ENCODE measurements at regions not wholly inside any gene's neighbourhood (a gene's known extent, or its start where the extent isn't known, plus 50 kb on each side); places are given as distances from the start of the nearest gene placed in this dataset.

DNA sequence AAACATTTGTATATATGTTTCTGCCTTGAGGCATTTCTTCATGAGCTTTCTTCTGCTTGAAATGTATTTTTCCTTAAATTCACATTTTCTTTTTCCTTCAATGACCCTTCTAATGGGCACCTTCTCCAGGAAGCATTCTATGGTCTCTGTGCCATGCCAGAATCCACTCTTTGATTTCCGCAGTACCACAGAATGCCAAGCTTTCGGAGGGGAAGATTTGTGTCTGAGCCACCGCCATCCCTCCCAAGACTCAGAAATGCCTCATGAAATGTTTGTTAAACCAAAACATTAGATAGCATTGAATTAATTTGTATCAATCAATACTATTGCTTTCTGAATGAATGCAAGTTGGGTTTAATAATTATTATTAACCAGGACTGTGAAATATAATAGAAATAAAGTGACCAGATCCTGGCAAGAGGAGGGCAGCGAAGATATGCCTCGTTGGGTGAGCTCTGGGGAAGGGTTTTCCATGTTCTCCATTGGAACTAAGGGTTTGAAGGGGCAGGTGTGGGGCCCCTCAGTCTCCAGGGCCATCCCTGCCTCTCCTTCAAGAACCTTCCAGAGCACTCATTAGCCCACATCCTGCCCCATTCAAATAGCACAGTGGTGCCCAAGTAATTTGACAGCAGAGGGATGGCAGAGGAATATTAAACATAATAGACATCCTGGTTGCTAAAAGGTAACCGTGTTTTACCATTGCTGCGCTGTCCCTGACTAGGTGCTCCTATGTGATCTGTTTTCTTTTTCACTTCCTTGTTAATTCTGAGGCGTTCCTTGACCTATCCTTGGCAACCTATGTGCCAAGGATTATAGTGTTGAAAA is 189.6 kb downstream of the MYCN start:
- in situ Hi-C loops (cut with MboI; ENCODE audit: low sequenced_read_pairs) = no loop called here

DNA sequence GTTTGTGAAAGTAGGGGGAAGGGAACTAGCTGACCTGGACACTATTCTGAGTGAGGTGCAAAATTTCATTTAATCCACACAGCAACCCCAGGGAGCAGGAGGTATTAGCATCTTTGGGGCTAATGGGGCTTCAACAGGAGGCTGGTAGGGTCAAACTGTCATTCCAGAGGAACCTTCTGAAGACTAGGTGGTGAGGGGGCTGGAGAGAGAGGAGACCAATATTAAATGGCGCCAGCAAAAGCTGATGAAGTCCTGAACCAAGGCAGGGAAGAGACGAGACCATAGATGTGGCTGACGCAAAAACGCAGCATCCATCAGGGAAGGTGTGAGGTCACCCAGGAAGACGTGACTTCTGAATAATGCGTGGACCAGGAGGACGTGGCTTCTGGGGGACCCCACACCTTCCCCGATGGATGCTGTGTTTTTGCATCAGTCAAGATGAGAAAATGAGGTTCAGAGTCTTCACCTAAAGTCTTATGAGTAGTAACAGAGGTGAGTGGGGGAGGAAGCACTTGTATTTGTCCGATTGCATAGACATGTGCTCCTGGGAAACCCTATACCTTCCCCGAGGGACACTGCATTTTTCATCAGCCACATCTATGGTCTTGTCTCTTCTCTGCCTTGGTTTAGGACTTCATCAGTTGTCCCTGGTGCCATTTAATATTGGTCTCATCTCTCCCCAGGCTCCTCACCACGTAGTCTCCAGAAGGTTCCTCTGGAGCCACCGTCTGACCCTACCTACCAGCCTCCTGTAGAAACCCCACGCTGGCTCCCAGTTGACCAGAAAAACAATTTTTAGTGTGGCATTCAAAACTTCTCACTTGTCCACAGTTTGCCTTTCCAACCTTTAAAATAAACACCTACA is 188.6 kb downstream of the MYCN start:
- in situ Hi-C loops (cut with MboI; ENCODE audit: low sequenced_read_pairs) = no loop called here

DNA sequence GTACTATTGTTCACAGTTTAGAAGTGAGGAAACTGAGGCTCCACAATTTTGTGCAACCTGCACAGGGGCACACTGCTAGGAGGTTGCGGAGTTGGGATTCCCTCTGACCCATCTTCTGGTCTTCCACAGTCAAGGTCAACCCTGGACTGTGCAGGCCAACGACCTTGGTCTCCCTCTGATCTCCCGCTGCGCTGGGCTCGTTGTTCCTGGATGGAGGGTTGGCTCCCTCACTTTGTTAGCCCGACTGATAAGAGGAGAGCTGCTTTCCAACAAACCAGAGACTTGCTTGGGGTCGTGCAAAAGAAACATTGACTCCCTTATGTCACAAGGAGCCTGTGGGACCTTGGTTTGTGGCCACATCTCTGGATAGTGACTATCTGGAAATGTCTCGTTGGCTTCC is 187.6 kb downstream of the MYCN start:
- in situ Hi-C loops (cut with MboI; ENCODE audit: low sequenced_read_pairs) = no loop called here

DNA sequence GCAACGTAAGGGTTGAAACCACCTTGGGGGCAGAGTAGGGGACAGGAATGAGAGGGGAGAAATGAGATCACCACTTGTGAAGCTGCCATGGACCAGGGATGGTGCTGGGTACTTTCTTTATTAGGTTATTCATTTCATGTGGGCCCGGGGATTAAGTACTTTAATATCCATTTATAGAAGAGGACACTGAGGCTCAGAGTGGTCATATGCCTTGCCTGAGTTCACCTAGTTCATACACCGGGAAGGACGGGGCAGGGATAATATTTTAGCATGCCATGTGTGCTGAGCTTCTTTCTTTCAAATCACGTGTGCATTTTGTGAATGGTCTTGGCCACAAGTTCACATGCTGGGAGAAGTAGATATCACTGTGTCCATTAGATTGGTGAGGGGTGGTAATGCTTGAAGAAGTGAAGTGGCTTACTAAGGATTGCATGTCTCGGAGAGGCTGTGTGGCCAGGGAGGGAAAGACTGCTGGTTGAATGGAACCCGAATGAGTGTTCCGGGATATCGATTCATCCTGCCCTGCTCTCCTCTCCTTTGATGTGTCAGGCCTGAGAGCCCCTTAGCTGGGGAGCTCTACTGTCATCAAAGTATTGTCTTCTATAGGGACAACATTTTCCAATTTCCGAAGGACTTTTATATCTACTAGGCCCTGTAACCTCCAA is 187.1 kb downstream of the MYCN start:
- in situ Hi-C loops (cut with MboI; ENCODE audit: low sequenced_read_pairs) = no loop called here

DNA sequence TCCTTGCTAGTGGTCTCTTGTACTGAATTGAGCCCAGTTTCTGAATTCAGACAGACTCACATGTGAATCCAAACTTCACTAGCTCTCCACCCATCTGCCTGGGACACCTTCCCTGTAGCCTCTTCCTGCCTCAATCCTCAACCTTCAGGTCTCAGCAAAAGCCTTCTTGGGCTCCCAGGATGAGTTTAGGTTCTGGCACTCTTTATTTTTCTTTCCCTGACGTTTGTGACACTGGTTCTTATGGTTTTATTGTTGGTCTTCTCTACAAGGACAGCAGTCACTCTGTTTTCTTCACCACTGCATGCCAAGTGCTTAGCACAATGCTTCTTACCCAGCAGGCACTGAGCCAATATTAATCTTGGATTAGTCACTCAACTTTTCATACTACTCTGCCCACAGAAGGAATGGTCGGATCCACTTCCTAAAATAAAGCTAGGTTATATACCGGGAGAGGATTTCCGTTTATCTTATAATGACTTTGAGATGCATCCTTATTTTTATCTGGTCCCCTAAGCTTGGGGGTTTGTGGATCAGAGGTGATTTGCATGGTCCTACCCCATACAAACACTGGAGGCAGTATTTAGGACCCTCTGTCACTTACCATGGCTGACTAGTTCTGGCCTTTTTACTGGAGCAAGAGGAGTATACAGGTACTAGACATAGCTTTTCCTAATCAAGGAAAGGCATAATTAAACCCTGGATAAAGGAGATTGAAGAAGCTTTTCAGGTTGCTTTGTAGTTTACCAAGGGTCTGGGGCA is 186.3 kb downstream of the MYCN start:
- in situ Hi-C loops (cut with MboI; ENCODE audit: low sequenced_read_pairs) = no loop called here

DNA sequence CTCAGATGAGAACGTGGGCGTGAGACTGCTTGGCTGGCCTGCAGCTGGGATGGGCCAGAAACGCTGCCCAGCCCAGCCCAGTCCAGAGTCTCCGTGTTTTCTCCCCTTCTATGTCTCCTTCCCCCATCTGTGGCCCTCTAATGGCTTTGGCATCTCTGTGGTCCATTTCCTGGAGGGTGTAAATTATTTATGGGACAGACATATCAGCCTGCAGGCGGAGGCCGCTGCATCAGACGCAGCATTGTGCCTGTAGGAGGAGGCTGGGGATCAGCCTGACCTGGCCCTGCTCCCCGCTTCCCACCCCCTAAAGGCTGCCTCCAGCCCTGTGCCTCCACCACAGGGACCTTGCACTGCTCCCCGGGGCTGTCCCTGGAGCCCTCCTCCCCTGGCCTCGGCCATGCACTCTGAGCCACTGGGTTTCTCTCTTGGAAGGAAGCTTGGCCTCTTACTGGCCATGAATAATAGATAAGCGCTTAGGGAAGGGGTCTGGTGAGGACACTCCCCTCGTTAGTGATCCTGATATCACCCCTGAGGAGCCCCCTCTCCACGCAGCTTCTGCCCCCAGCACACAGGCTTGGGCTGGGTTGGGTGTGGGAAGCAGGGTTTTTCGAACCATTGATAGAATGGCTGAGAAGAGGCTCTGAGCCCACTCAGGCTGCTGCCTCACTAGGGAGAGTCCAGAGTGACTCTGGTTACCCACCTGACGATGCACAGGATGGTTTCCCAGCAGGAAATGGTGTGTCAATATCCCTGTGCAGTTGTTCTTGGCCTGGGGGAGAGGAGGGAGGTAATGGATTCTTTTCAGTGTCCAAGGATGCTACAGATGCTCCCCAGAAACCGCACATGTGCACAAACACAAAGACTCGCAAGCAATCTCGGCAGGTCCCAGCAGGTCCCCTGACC is 185.5 kb downstream of the MYCN start:
- in situ Hi-C loops (cut with MboI; ENCODE audit: low sequenced_read_pairs) = no loop called here

DNA sequence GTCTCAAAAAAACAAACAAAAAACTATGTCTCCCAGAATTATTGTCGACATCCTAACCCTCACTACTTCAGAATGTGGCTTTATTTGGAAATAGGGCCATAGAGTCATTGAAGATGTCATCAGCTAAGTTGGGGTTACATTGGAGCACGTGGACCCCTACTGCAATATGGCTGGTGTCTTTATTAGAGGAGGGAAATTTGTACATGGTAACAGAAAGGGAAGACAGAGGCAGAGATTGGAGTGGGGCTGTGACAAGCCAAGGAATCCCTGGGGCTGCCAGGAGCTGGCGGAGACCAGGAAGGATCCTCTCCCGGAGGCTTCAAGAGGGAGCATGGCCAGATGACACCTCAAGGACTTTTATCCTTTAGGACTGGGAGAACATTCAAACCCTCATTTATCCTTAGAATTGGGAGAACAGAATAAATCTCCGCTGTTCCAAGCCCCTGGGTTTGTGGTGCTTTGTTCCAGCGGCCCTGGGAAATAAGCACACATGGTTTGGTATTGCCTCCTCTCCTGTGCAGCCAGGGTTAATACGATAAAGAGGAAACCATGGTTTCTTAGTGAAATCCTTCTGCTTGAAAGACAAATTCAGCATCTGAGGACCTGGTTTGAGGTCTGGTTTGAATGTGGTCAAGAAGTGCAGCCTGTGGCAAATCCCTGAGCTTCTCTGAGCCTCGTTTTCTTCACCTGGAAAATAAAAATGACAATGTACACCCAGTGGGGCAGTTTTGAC is 184.7 kb downstream of the MYCN start:
- in situ Hi-C loops (cut with MboI; ENCODE audit: low sequenced_read_pairs) = no loop called here

DNA sequence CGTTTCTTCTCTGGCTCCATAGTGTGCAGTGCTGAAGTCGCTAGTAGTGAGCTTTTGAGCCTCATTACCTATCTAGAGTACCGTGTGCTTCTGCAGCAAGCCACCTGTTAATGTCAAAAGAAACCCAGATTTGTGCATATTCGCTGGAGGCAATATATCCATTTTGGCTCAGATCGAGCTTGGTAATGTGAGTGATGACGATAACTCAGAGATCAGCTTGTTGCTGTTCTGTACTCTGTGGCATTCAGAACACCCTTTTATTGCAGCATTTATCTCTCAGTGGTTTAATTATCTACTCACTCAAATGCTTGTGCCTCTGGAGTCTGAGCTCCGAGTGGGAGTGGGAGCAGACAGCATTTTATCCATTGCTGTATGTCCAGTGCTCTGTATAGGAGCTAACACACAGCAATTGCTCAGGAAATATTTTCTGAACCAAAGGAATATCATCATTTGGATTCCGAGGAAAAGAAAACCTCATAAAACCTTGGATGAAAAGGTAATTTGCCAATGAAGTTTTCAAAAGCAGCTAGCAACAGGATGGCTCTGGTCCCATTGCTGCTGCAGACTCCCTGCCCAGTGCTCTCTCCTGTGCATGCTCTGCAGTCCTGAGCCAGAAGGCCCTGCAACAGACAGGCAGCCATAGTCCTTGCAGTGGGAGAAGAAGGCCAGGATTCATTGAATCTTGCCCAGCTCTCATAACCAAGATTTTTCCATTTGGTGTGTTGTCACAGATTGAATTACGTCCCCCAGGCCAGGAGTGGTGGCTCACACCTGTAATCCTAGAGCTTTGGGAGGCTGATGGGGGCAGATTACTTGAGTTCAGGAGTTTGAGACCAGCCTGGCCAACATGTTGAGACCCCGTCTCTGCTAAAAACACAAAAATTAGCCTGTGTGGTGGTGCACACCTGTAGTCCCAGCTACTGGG is 183.8 kb downstream of the MYCN start:
- in situ Hi-C loops (cut with MboI; ENCODE audit: low sequenced_read_pairs) = no loop called here

DNA sequence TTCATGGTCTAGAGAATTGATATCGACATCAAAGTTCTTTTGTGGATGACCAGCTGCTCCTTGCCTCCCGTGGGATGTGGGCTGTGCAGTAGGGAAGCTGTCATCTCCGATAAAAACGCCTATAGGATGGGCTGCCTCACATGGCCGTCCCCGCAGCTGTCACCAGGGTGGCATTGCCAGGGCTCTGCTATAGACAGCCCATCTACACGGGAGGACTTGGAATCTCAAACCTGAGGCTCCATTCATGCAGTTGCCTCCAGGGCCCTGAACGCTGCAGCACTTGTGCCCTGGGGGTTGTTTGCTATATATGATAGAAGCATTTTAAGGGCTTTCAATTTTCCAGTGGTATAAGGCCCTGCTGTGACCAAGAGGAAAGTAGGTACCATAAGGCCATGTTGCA is 183.1 kb downstream of the MYCN start:
- in situ Hi-C loops (cut with MboI; ENCODE audit: low sequenced_read_pairs) = no loop called here

DNA sequence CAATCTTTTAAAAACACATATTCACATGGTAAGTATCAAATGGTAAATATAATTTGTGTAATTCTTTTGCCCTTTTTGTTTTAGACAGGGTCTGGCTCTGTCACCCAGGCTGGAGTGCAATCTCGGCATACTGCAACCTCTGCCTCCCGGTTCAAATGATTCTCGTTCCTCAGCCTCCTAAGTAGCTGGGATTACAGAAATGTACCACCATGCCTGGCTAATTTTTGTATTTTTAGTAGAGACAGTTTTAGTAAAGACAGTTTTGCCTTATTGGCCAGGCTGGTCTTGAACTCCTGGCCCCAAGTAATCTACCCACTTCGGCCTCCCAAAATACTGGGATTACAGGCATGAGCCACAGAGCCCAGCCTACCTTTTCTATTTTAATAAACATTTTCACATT is 182.2 kb downstream of the MYCN start:
- in situ Hi-C loops (cut with MboI; ENCODE audit: low sequenced_read_pairs) = no loop called here

DNA sequence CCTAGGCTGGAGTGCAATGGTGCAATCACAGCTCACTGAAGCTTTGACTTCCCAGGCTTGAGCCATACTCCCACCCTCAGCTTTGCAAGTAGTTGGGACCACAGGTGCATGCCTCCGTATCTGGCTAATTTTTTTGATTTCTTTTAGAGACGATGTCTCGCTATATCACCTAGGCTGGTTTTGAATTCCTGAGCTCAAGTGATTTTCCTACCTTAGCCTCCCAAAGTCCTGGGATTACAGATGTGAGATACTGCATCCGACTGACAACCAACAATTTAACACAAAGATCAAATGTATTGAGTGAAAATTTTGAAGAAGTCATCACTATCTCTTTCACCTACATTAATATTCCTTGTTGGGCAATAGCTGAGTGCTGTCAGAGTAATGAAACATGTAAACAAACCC is 181.6 kb downstream of the MYCN start:
- in situ Hi-C loops (cut with MboI; ENCODE audit: low sequenced_read_pairs) = no loop called here

DNA sequence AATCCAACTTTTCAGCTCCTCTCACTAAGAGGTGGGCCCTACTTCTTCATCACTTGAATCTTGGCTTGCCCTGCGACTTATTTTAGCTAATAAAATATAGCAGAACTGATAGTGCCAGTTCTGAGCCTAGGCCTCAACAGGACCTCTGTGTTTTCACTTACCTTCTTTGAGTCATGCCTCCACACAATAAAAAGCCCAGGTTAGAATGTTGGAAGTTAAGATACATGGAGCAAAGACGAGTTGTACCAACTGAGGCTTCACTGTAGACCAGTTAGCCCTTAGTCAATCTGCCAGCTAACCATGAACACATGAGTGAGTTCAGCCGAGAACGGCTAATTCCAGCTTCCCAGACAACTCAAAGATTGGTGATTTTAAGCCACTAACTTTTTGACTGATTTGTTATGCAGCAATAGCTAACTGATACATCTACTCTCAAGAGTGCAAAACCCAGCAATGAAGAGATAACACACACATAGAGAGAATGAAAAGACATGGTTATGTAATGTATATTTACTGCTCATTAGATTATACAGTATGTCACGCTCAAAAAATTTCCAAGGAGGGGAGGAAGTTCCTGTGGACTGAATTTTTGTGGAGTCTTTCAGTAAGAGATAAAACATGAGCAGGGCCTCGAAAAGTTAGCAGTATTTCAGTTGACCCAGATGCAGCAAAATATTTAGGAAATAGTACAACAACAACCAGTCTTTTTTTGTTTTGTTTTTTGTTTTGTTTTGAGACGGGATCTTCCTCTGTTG is 181.1 kb downstream of the MYCN start:
- in situ Hi-C loops (cut with MboI; ENCODE audit: low sequenced_read_pairs) = no loop called here

DNA sequence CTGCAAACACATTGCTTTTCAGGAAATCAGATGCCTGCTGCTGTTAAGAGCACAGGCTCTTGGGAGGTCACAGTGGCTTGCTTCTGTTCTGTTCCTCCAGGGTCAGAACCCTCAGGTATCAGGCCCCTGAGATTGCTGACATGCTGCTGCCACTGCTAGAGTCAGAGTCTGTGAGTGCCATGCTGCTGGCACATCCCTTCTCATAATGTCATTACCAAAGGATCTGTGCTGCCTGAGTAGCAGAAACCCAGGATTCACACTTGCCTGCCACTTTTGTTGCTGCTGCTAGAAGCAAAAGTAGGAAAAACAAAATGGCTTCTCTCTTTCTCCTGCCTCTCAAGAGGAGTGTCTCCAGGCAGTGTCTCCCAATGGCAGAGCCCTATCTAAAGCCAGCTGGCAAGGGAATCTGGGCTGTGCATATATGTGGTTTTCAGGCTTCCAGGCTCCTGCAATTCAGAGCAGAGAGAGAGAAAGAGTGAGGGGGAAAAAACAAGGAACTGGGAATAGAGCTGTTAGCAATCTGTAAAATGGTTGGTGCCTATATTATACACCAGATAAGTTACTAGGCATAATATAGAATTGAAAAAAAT is 180.3 kb downstream of the MYCN start:
- in situ Hi-C loops (cut with MboI; ENCODE audit: low sequenced_read_pairs) = no loop called here

DNA sequence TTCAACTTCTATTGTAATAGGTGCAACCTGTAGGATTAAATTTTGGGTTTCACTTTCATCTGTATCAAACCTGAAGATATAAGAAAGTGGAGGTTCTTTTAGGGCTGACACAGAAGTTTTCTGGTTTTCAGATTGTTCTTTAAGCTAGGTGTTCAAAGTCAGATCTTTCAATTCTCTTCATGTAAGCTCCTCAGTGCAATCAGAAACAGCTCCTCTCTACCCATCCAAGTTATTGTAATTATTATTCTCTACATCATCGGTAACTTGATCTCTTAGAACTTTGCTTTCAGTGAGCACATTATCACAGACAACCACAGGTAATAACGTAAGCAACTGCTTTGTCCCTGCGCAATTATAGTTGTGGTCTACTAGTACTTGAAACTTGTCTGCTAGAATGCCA is 179.4 kb downstream of the MYCN start:
- in situ Hi-C loops (cut with MboI; ENCODE audit: low sequenced_read_pairs) = no loop called here

DNA sequence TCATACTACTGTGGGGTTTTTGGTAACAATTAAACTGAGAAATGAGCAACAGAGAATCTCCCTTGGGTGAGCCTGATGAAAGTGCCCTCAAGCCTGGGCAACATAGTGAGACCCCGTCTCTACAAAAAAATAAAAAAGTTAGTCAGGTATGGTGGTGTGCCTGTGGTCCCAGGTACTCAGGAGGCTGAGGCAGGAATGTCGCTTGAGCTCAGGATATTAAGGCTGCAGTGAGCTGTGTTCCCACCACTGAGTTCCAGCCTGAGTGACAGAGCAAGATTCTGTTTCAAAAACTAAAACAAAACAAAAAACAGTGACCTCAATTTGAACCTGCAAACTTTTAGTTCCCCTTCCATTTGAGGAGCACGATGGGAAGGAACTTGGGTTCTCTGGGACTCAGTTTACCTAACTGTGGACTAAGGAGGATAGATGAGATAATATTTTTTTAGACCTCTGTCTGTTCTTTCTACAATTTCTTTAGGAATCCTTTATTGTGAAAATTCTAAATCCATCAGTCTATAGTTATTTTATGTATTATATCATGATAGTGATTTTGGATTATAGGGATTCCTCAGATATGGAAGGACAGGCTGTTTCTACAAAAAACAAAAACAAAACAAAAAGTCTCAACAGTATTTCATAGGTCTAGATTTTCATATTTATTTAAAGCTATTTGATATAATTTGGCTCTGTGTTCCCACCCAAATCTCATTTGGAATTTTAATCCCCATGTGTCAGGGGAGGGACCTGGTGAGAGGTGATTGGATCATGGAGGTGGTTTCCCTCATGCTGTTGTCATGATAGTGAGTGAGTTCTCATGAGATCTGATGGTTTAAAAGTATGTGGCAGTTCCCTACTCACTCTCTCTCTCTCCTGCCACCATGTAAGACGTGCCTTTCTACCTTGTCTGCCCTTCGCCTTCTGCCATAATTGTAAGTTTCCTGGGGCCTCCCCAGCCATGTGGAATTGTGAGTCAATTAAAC is 178.6 kb downstream of the MYCN start:
- in situ Hi-C loops (cut with MboI; ENCODE audit: low sequenced_read_pairs) = no loop called here
